K562 (cell line): ENCODE measurements at regions not wholly inside any gene's neighbourhood (a gene's known extent, or its start where the extent isn't known, plus 50 kb on each side); places are given as distances from the start of the nearest gene placed in this dataset.

Experiments used
- ATAC-seq: fragments of 200-7000 bp; cut with Tn5 transposase; 3 replicates; pipeline ENCODE4 v1.9.1; 2020; ENCODE audit warnings: moderate library complexity
- BruUV-seq: library from RNA; stranded (reverse); fragments of 400-500 nt; replicated peaks from 2 replicates; lab custom pipeline; 2021; lab: Mats Ljungman, UMichigan
- CTCF ChIA-PET: fragments of 300-600 bp; formaldehyde crosslinking; extraction: SDS; loops from one replicate; lab custom pipeline; 2021; ENCODE audit warnings: low intra/inter-chr PET ratio; lab: Yijun Ruan, JAX
- POLR2A ChIA-PET: fragments of 300-600, 350-650 bp; sonication (Branson Sonifier 250); formaldehyde crosslinking; extraction: SDS; loops from one replicate; lab custom pipeline; 2021; ENCODE audit warnings: antibody characterized with exemption, inconsistent platforms; lab: Yijun Ruan, JAX
- DNase-seq, 4 experiments: peaks; one replicate each; pipeline versions ENCODE4 v3.0.0 to v3.0.0-alpha.2; 2011 to 2018; ENCODE audit warnings: low spot score in 3 of 4, mixed read lengths in 3 of 4; ENCODE audit errors: extremely low read depth in 1 of 4
- FAIRE-seq: peaks from 2 replicates; lab custom pipeline; 2011; peaks lifted over from hg19 to GRCh38; lab: Jason Lieb, UNC
- H2AFZ ChIP-seq: 2 replicates; pipeline ENCODE4 v1.6.0; 2011; ENCODE audit warnings: low read depth, low read length, control low read depth, inconsistent platforms
- H3K27ac ChIP-seq: fragments of 200-600 bp; 3 replicates; pipeline ENCODE4 v1.8.0; 2011; ENCODE audit warnings: low read depth, mild to moderate bottlenecking, control low read depth, inconsistent platforms, low read length, moderate library complexity, mixed read lengths; ENCODE audit errors: extremely low read depth
- H3K27me3 ChIP-seq, 2 experiments: fragments of 300-600 bp in 1 of 2; 2 replicates in 1 of 2; 3 replicates in 1 of 2; pipeline versions ENCODE4 v1.6.0 to v1.8.0; 2011; ENCODE audit warnings: inconsistent platforms in 2 of 2, low read length in 2 of 2, mild to moderate bottlenecking in 1 of 2, mixed read lengths in 1 of 2, moderate library complexity in 1 of 2; ENCODE audit not compliant: control insufficient read depth in 2 of 2, insufficient read depth in 2 of 2
- H3K36me3 ChIP-seq: fragments of 300-600 bp; 3 replicates; pipeline ENCODE4 v1.8.0; 2011; ENCODE audit warnings: mild to moderate bottlenecking, low read length, inconsistent platforms; ENCODE audit not compliant: control insufficient read depth, insufficient read depth
- H3K4me1 ChIP-seq, 2 experiments: fragments of 200-600 bp in 1 of 2; replicated peaks in 1 of 2; 2 replicates in 1 of 2; 3 replicates in 1 of 2; pipeline versions ENCODE4 v1.5.1 to v1.8.0; 2011; ENCODE audit warnings: inconsistent platforms in 2 of 2, low read length in 2 of 2, mild to moderate bottlenecking in 1 of 2, mixed read lengths in 1 of 2, moderate library complexity in 1 of 2; ENCODE audit not compliant: control insufficient read depth in 2 of 2, insufficient read depth in 2 of 2
- H3K4me2 ChIP-seq: 2 replicates; pipeline ENCODE4 v1.6.1; 2011; ENCODE audit warnings: low read length, control low read depth, inconsistent platforms, mixed read lengths; ENCODE audit not compliant: insufficient read depth
- H3K4me3 ChIP-seq: fragments of 200-600 bp; sonication (generic), shearing (Covaris generic); 2 replicates; pipeline ENCODE4 v1.5.1; 2016; ENCODE audit warnings: control low read depth, inconsistent platforms
- H3K79me2 ChIP-seq: fragments of 200-600 bp; 3 replicates; pipeline ENCODE4 v1.8.0; 2011; ENCODE audit warnings: low read length, inconsistent platforms; ENCODE audit not compliant: control insufficient read depth, insufficient read depth
- H3K9ac ChIP-seq, 2 experiments: 2 replicates each; pipeline versions ENCODE4 v1.6.0 to v1.6.1; 2011; ENCODE audit warnings: low read depth in 2 of 2, low read length in 2 of 2, control low read depth in 1 of 2, inconsistent platforms in 1 of 2, mild to moderate bottlenecking in 1 of 2, mixed read lengths in 1 of 2; ENCODE audit not compliant: insufficient read depth in 1 of 2
- H3K9me1 ChIP-seq: one replicate; pipeline ENCODE4 v1.6.0; 2011; ENCODE audit warnings: inconsistent platforms, mild to moderate bottlenecking, low read length, moderate library complexity; ENCODE audit not compliant: control insufficient read depth, insufficient read depth
- H3K9me3 ChIP-seq: replicated peaks from 2 replicates; pipeline ENCODE4 v1.5.1; 2011; ENCODE audit warnings: low read depth, low read length, inconsistent platforms; ENCODE audit not compliant: control insufficient read depth, insufficient read depth
- H4K20me1 ChIP-seq: replicated peaks from 2 replicates; pipeline ENCODE4 v1.6.1; 2011; ENCODE audit warnings: low read length, inconsistent platforms, mixed read lengths; ENCODE audit not compliant: control insufficient read depth, insufficient read depth
- BRCA1 ChIP-seq, 2 experiments: fragments of 450-650 bp in 1 of 2; sonication (generic) in 1 of 2; formaldehyde crosslinking in 1 of 2; IDR thresholded peaks; 2 replicates each; pipeline versions ENCODE4 v1.5.0 to v1.6.1; 2017 to 2020; ENCODE audit warnings: mild to moderate bottlenecking in 1 of 2, missing genetic modification reagents in 1 of 2
- CREM ChIP-seq: IDR thresholded peaks from 2 replicates; pipeline ENCODE4 v1.6.1; 2014; ENCODE audit warnings: antibody characterized with exemption, low read depth
- NCOA6 ChIP-seq: fragments of 450-650 bp; IDR thresholded peaks from 2 replicates; pipeline ENCODE4 v1.6.1; 2017; ENCODE audit warnings: mild to moderate bottlenecking
- NFIC ChIP-seq: fragments of 450-650 bp; IDR thresholded peaks from 2 replicates; pipeline ENCODE4 v1.6.1; 2017; ENCODE audit warnings: mild to moderate bottlenecking, inconsistent platforms
- POU5F1 ChIP-seq: fragments of 150-350 bp; IDR thresholded peaks from 2 replicates; pipeline ENCODE4 v1.6.1; 2014; ENCODE audit warnings: borderline replicate concordance, low read length, low read depth, mild to moderate bottlenecking; ENCODE audit not compliant: partially characterized antibody
- SMARCE1 ChIP-seq: fragments of 450-650 bp; IDR thresholded peaks from 2 replicates; pipeline ENCODE4 v1.7.1; 2016; ENCODE audit warnings: mild to moderate bottlenecking
- YBX1 ChIP-seq: fragments of 450-650 bp; IDR thresholded peaks from 2 replicates; pipeline ENCODE4 v1.7.1; 2016; ENCODE audit warnings: mild to moderate bottlenecking
- ZEB2 ChIP-seq: fragments of 450-650 bp; IDR thresholded peaks from 2 replicates; pipeline ENCODE4 v1.6.1; 2016
- ZNF217 ChIP-seq: sonication (generic); formaldehyde crosslinking; IDR thresholded peaks from 2 replicates; pipeline ENCODE4 v1.8.0; 2022; ENCODE audit warnings: mild to moderate bottlenecking, missing genetic modification reagents
- ZZZ3 ChIP-seq: fragments of 450-650 bp; IDR thresholded peaks from 2 replicates; pipeline ENCODE4 v1.6.1; 2016; ENCODE audit warnings: antibody characterized with exemption, mild to moderate bottlenecking, moderate library complexity
- WGBS: fragments of 100-300 bp; shearing (Covaris generic); methylation state at CpG from one replicate; pipeline ENCODE4 v1.1.6; 2016; ENCODE audit warnings: low coverage, mixed read lengths; ENCODE audit not compliant: insufficient coverage; ENCODE audit errors: missing lambda C conversion rate; 5-methylcytosine and 5-hydroxymethylcytosine counted together
- in situ Hi-C: fragments of 300-500 bp; cut with MboI; formaldehyde crosslinking; loops from 4 replicates; pipeline ENCODE4 v1.15.0; 2018; ENCODE audit warnings: inconsistent platforms, mixed read lengths
- intact Hi-C: fragments of 100-400 bp; cut with micrococcal nuclease; formaldehyde crosslinking; loops from 2 replicates; pipeline ENCODE4 v1.14.2; 2022
- TF ChIP-seq, protein P1 (sequence below): sonication (generic); formaldehyde crosslinking; IDR thresholded peaks from 2 replicates; pipeline ENCODE4 v1.8.0; 2023; ENCODE audit warnings: mild to moderate bottlenecking, missing genetic modification reagents
- TF ChIP-seq, protein P2 (sequence below): sonication (generic); formaldehyde crosslinking; IDR thresholded peaks from 2 replicates; pipeline ENCODE4 v1.8.1; 2023; ENCODE audit warnings: mild to moderate bottlenecking, missing genetic modification reagents, moderate library complexity
- TF ChIP-seq, protein P3 (sequence below): sonication (generic); formaldehyde crosslinking; IDR thresholded peaks from 2 replicates; pipeline ENCODE4 v1.8.0; 2022; ENCODE audit warnings: mild to moderate bottlenecking, missing genetic modification reagents
- TF ChIP-seq, protein P4 (sequence below), 2 experiments: fragments of 250-450 bp in 1 of 2; fragments of 450-650 bp in 1 of 2; sonication (Bioruptor Pico) in 1 of 2; IDR thresholded peaks; 2 replicates each; pipeline versions ENCODE4 v1.6.1 to v1.8.0; 2016 to 2021; ENCODE audit warnings: mild to moderate bottlenecking in 2 of 2, moderate library complexity in 2 of 2, missing compliant biosample characterization in 1 of 2, missing genetic modification characterization in 1 of 2

DNA sequence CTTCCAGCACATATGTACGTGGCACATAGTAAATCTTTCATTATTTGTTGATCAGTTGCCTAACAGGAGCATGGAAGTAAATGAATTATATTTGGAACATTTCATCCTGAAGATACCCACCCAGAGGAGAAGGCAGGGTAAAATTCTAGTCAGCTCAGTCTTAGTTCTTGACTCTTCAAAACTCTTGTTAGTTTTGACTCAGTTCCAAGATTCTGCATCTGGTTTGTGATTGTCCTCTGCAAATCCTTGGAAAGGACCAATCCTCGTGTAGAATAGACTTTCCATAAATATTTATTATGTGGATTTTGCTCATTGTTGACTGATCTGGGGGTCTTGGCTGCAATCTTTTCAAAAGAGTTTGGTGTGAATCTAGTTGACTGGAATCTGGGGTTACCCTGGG, 257.5 kb upstream of the FAT1 start:
- no peak overlapping the region for H3K4me3 ChIP-seq
- peaks cover 0 to 4% of the 10 kb centered on the region in 2 experiments; a peak in 2 of 5 replicates for H3K27me3 ChIP-seq
- 0% methylated on average over 2 of the region's 2 CpGs for WGBS
- no peaks in the 10 kb centered on the region for H3K36me3 ChIP-seq
- DNase-seq = no peak
- intact Hi-C loops = no loop called here
- TF ChIP-seq POU5F1 (no peak), ZEB2 (no peak), YBX1 (no peak), ZNF217 (no peak), CREM (no peak), BRCA1 (IDR thresholded peaks at IDR 0.05) (no peak), BRCA1 (CRISPR knock-in tag; IDR thresholded peaks at IDR 0.05) (no peak), ZZZ3 (no peak), SMARCE1 (no peak), NFIC (no peak), NCOA6 (no peak)
- TF ChIP-seq, protein P1, sequence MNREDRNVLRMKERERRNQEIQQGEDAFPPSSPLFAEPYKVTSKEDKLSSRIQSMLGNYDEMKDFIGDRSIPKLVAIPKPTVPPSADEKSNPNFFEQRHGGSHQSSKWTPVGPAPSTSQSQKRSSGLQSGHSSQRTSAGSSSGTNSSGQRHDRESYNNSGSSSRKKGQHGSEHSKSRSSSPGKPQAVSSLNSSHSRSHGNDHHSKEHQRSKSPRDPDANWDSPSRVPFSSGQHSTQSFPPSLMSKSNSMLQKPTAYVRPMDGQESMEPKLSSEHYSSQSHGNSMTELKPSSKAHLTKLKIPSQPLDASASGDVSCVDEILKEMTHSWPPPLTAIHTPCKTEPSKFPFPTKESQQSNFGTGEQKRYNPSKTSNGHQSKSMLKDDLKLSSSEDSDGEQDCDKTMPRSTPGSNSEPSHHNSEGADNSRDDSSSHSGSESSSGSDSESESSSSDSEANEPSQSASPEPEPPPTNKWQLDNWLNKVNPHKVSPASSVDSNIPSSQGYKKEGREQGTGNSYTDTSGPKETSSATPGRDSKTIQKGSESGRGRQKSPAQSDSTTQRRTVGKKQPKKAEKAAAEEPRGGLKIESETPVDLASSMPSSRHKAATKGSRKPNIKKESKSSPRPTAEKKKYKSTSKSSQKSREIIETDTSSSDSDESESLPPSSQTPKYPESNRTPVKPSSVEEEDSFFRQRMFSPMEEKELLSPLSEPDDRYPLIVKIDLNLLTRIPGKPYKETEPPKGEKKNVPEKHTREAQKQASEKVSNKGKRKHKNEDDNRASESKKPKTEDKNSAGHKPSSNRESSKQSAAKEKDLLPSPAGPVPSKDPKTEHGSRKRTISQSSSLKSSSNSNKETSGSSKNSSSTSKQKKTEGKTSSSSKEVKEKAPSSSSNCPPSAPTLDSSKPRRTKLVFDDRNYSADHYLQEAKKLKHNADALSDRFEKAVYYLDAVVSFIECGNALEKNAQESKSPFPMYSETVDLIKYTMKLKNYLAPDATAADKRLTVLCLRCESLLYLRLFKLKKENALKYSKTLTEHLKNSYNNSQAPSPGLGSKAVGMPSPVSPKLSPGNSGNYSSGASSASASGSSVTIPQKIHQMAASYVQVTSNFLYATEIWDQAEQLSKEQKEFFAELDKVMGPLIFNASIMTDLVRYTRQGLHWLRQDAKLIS = no peak
- TF ChIP-seq, protein P2, sequence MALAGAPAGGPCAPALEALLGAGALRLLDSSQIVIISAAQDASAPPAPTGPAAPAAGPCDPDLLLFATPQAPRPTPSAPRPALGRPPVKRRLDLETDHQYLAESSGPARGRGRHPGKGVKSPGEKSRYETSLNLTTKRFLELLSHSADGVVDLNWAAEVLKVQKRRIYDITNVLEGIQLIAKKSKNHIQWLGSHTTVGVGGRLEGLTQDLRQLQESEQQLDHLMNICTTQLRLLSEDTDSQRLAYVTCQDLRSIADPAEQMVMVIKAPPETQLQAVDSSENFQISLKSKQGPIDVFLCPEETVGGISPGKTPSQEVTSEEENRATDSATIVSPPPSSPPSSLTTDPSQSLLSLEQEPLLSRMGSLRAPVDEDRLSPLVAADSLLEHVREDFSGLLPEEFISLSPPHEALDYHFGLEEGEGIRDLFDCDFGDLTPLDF (CRISPR knock-in tag) = no peak
- TF ChIP-seq, protein P3, sequence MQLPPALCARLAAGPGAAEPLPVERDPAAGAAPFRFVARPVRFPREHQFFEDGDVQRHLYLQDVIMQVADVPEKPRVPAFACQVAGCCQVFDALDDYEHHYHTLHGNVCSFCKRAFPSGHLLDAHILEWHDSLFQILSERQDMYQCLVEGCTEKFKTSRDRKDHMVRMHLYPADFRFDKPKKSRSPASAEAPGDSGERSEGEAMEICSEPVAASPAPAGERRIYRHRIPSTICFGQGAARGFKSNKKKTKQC (CRISPR knock-in tag) = no peak
- TF ChIP-seq, protein P4, sequence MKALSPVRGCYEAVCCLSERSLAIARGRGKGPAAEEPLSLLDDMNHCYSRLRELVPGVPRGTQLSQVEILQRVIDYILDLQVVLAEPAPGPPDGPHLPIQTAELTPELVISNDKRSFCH (CRISPR knock-in tag; IDR thresholded peaks at IDR 0.05) = no peak
- TF ChIP-seq, protein P4 (tag; IDR thresholded peaks at IDR 0.05) = no peak
- TF ChIP-seq, all 486 proteins: peak for 0
- H3K9ac ChIP-seq = no peak overlapping the region
- no peak overlapping the region for H3K27ac ChIP-seq
- FAIRE-seq (no peak), ATAC-seq (no peak)
- H4K20me1 ChIP-seq = no peaks in the 10 kb centered on the region
- H3K9me1 ChIP-seq = no peaks in the 10 kb centered on the region
- POLR2A ChIA-PET = no interaction called here
- BruUV-seq = no TSS peak
- H3K4me2 ChIP-seq = no peak overlapping the region
- H3K4me1 ChIP-seq = no peaks in the 10 kb centered on the region
- H2AFZ ChIP-seq = no peak overlapping the region
- H3K79me2 ChIP-seq = no peaks in the 10 kb centered on the region
- CTCF ChIA-PET = no interaction called here
- in situ Hi-C loops = no loop called here
- no peaks in the 10 kb centered on the region for H3K9me3 ChIP-seq
